ENCODE measurements at regions not wholly inside any gene's neighbourhood (a gene's known extent, or its start where the extent isn't known, plus 50 kb on each side); places are given as distances from the start of the nearest gene placed in this dataset.

- Histone ChIP-seq H3K36me3 (ENCODE audit: control insufficient read depth, insufficient read depth, low read length) (no peaks in the 10 kb centered on the region), H3K27ac (ENCODE audit: low read depth, low read length) (no peak overlapping the region), H3K4me1 (ENCODE audit: control insufficient read depth, insufficient read depth, low read length) (no peaks in the 10 kb centered on the region), H3K27me3 (ENCODE audit: control insufficient read depth, insufficient read depth, low read length) (no peaks in the 10 kb centered on the region), H3K9me3 (ENCODE audit: control insufficient read depth, insufficient read depth, low read length) (no peaks in the 10 kb centered on the region), H3K4me3 (ENCODE audit: low read depth, low read length) (no peak overlapping the region), H3K9ac (ENCODE audit: low read depth, low read length) (no peak overlapping the region)
These were observed 99.8 kb upstream of the B3GAT2 start for GRCh38 chr6:71056656-71057055.

DNA sequence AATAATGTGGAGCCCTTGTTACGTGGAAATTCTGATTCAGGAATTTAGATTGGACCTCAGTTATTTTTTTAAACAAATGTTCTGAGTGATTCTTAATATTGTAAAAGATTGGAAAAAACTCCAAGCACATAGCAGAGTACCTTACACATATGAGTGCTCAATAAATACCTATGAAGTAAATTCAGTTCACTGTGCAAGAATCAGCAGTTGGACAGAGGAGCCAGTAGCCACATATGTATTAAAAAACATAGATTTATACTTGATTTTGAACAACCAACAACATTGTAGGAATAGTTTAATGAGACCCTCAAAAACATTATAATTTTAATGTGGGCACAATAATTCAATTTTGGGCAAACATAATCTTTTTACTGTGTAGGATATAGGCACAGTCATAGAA, 109.3 kb upstream of the B3GAT2 start:
- Histone ChIP-seq H3K36me3 (ENCODE audit: control insufficient read depth, insufficient read depth, low read length) (no peaks in the 10 kb centered on the region), H3K4me3 (ENCODE audit: low read depth, low read length) (no peak overlapping the region), H3K9me3 (ENCODE audit: control insufficient read depth, insufficient read depth, low read length) (no peaks in the 10 kb centered on the region), H3K9ac (ENCODE audit: low read depth, low read length) (no peak overlapping the region), H3K27me3 (ENCODE audit: control insufficient read depth, insufficient read depth, low read length) (no peaks in the 10 kb centered on the region), H3K27ac (ENCODE audit: low read depth, low read length) (no peak overlapping the region), H3K4me1 (ENCODE audit: control insufficient read depth, insufficient read depth, low read length) (no peaks in the 10 kb centered on the region)

DNA sequence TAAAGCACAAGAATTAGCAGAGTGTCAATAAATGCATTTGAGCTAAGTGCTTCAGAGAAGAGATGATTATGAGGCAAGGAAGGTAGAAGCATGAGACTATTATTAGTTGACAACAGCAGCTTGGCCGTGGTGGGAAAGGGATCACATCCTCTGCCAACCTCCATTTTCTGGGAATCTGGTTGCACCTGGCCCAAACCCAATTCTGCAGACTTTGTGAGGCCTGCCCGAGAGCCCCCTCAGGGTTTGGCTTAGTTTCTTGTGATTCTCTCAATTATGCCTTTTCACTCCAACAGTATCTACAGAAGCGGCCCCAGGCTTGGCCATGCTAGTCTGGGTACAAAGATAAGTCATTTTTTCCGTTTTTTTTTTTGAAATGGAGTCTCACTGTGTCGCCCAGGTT, 111.0 kb upstream of the B3GAT2 start:
- Histone ChIP-seq H3K4me1 (ENCODE audit: control insufficient read depth, insufficient read depth, low read length) (no peaks in the 10 kb centered on the region), H3K9me3 (ENCODE audit: control insufficient read depth, insufficient read depth, low read length) (no peaks in the 10 kb centered on the region), H3K27ac (ENCODE audit: low read depth, low read length) (no peak overlapping the region), H3K4me3 (ENCODE audit: low read depth, low read length) (no peak overlapping the region), H3K27me3 (ENCODE audit: control insufficient read depth, insufficient read depth, low read length) (no peaks in the 10 kb centered on the region), H3K36me3 (ENCODE audit: control insufficient read depth, insufficient read depth, low read length) (no peaks in the 10 kb centered on the region), H3K9ac (ENCODE audit: low read depth, low read length) (no peak overlapping the region)

GRCh38 chr6:71072508-71072907, 115.6 kb upstream of the B3GAT2 start:
- Histone ChIP-seq H3K4me3 (ENCODE audit: low read depth, low read length) (no peak overlapping the region), H3K27me3 (ENCODE audit: control insufficient read depth, insufficient read depth, low read length) (no peaks in the 10 kb centered on the region), H3K36me3 (ENCODE audit: control insufficient read depth, insufficient read depth, low read length) (no peaks in the 10 kb centered on the region), H3K27ac (ENCODE audit: low read depth, low read length) (no peak overlapping the region), H3K9me3 (ENCODE audit: control insufficient read depth, insufficient read depth, low read length) (no peaks in the 10 kb centered on the region), H3K4me1 (ENCODE audit: control insufficient read depth, insufficient read depth, low read length) (no peaks in the 10 kb centered on the region), H3K9ac (ENCODE audit: low read depth, low read length) (no peak overlapping the region)

DNA sequence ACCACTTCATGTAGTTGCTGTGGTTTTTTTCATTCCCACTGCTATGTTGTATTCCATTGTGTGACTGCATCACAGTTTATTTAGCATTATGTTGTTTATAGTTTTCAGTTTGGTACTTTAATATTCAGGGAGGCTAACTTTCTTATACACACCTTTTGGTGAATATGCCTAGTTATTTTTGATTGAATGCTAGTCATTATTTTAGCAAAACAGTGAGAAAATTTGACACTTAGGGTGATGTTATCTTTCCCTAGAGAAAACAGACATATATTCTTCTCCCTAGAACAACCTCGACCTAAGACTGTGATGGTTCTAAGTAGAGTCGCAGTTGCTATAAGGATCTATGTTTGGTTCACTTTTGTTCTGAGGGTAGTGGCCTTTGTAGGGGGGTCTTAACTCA, 120.8 kb upstream of the B3GAT2 start:
- Histone ChIP-seq H3K9ac (ENCODE audit: low read depth, low read length) (no peak overlapping the region), H3K36me3 (ENCODE audit: control insufficient read depth, insufficient read depth, low read length) (no peaks in the 10 kb centered on the region), H3K4me1 (ENCODE audit: control insufficient read depth, insufficient read depth, low read length) (no peaks in the 10 kb centered on the region), H3K27me3 (ENCODE audit: control insufficient read depth, insufficient read depth, low read length) (no peaks in the 10 kb centered on the region), H3K27ac (ENCODE audit: low read depth, low read length) (no peak overlapping the region), H3K9me3 (ENCODE audit: control insufficient read depth, insufficient read depth, low read length) (no peaks in the 10 kb centered on the region), H3K4me3 (ENCODE audit: low read depth, low read length) (no peak overlapping the region)

GRCh38 chr6:71079677-71080076, 122.8 kb upstream of the B3GAT2 start:
- Histone ChIP-seq H3K9ac (ENCODE audit: low read depth, low read length) (no peak overlapping the region), H3K27ac (ENCODE audit: low read depth, low read length) (no peak overlapping the region), H3K4me1 (ENCODE audit: control insufficient read depth, insufficient read depth, low read length) (no peaks in the 10 kb centered on the region), H3K4me3 (ENCODE audit: low read depth, low read length) (no peak overlapping the region), H3K36me3 (ENCODE audit: control insufficient read depth, insufficient read depth, low read length) (no peaks in the 10 kb centered on the region), H3K9me3 (ENCODE audit: control insufficient read depth, insufficient read depth, low read length) (no peaks in the 10 kb centered on the region), H3K27me3 (ENCODE audit: control insufficient read depth, insufficient read depth, low read length) (no peaks in the 10 kb centered on the region)

DNA sequence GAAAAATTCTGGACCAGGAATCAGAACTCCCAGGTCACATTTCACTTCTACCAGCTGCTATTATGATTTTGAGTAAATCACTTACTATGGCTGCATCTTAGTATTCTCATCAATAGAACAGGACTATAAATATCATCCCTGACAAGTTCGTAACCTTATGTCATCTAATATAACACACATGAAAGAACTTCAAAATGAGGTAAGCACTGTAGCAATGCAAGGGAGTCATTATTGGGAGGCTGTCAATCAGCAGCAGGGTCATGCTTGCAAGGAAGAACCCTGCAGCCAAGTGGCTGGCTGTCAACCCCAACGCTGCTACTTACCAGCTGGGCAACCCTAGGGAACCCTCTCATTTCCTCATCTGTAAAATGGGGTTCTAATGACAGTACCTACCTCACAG, 123.3 kb upstream of the B3GAT2 start:
- Histone ChIP-seq H3K27me3 (ENCODE audit: control insufficient read depth, insufficient read depth, low read length) (no peaks in the 10 kb centered on the region), H3K36me3 (ENCODE audit: control insufficient read depth, insufficient read depth, low read length) (no peaks in the 10 kb centered on the region), H3K27ac (ENCODE audit: low read depth, low read length) (no peak overlapping the region), H3K9ac (ENCODE audit: low read depth, low read length) (no peak overlapping the region), H3K4me3 (ENCODE audit: low read depth, low read length) (no peak overlapping the region), H3K9me3 (ENCODE audit: control insufficient read depth, insufficient read depth, low read length) (no peaks in the 10 kb centered on the region), H3K4me1 (ENCODE audit: control insufficient read depth, insufficient read depth, low read length) (no peaks in the 10 kb centered on the region)

DNA sequence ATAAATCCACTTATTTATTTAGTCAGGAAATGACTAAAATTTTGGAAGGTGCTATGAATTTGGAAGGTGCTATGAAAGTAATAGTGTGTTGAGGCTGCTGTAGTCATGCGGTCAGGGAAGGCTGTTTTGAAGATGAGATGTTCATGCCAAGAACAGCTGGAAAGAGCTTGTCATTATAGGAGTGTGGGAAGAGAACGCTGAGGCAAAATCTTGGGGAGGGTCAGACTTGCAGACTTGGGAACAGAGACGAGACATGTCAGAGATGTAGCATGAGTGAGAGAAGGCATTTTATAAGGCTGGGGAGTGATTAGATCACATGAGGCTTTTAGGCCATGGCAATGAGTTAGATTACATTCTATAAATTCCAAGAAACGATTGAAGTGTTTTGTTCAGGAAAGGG, 124.0 kb upstream of the B3GAT2 start:
- Histone ChIP-seq H3K9ac (ENCODE audit: low read depth, low read length) (no peak overlapping the region), H3K4me1 (ENCODE audit: control insufficient read depth, insufficient read depth, low read length) (no peaks in the 10 kb centered on the region), H3K27ac (ENCODE audit: low read depth, low read length) (no peak overlapping the region), H3K36me3 (ENCODE audit: control insufficient read depth, insufficient read depth, low read length) (no peaks in the 10 kb centered on the region), H3K27me3 (ENCODE audit: control insufficient read depth, insufficient read depth, low read length) (no peaks in the 10 kb centered on the region), H3K9me3 (ENCODE audit: control insufficient read depth, insufficient read depth, low read length) (no peaks in the 10 kb centered on the region), H3K4me3 (ENCODE audit: low read depth, low read length) (no peak overlapping the region)

DNA sequence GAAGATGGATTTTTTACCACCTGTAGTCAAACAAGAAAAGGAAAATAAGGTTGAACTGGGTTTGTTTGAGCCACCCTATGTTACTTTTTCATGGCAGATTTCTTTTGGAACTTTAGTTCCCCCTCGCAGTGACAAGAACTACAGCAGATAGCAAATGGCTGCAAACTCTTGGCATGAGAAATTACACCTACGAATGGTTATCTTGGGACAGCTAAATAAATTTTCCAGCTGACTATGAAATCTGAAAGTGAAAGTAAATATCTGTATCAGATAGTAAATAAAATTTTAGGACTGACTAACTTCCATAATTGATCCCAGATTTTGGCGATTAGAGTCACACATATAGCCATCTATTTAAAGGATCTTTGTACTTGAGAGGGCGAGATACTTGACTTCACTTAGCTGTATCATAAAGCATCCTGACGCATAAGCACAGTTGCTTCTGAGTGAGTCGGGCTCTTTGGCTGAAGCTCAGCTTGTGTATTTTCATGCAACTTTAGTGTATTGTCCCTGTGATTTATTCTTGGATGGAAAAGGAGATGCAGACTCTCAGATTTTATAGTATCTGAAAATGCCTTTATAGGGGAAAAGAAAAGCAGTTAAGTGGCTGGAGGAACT, 125.3 kb upstream of the B3GAT2 start:
- Histone ChIP-seq H3K9me3 (ENCODE audit: control insufficient read depth, insufficient read depth, low read length) (no peaks in the 10 kb centered on the region), H3K9ac (ENCODE audit: low read depth, low read length) (no peak overlapping the region), H3K36me3 (ENCODE audit: control insufficient read depth, insufficient read depth, low read length) (no peaks in the 10 kb centered on the region), H3K4me1 (ENCODE audit: control insufficient read depth, insufficient read depth, low read length) (no peaks in the 10 kb centered on the region), H3K4me3 (ENCODE audit: low read depth, low read length) (no peak overlapping the region), H3K27ac (ENCODE audit: low read depth, low read length) (no peak overlapping the region), H3K27me3 (ENCODE audit: control insufficient read depth, insufficient read depth, low read length) (no peaks in the 10 kb centered on the region)

GRCh38 chr6:71083308-71083820, 126.5 kb upstream of the B3GAT2 start:
- Histone ChIP-seq H3K9ac (ENCODE audit: low read depth, low read length) (no peak overlapping the region), H3K4me1 (ENCODE audit: control insufficient read depth, insufficient read depth, low read length) (no peaks in the 10 kb centered on the region), H3K36me3 (ENCODE audit: control insufficient read depth, insufficient read depth, low read length) (no peaks in the 10 kb centered on the region), H3K9me3 (ENCODE audit: control insufficient read depth, insufficient read depth, low read length) (no peaks in the 10 kb centered on the region), H3K27ac (ENCODE audit: low read depth, low read length) (no peak overlapping the region), H3K27me3 (ENCODE audit: control insufficient read depth, insufficient read depth, low read length) (no peaks in the 10 kb centered on the region), H3K4me3 (ENCODE audit: low read depth, low read length) (no peak overlapping the region)

GRCh38 chr6:71088166-71088565, 131.3 kb upstream of the B3GAT2 start:
- Histone ChIP-seq H3K9me3 (ENCODE audit: control insufficient read depth, insufficient read depth, low read length) (no peaks in the 10 kb centered on the region), H3K27ac (ENCODE audit: low read depth, low read length) (no peak overlapping the region), H3K9ac (ENCODE audit: low read depth, low read length) (no peak overlapping the region), H3K4me3 (ENCODE audit: low read depth, low read length) (no peak overlapping the region), H3K4me1 (ENCODE audit: control insufficient read depth, insufficient read depth, low read length) (no peaks in the 10 kb centered on the region), H3K36me3 (ENCODE audit: control insufficient read depth, insufficient read depth, low read length) (no peaks in the 10 kb centered on the region), H3K27me3 (ENCODE audit: control insufficient read depth, insufficient read depth, low read length) (no peaks in the 10 kb centered on the region)

DNA sequence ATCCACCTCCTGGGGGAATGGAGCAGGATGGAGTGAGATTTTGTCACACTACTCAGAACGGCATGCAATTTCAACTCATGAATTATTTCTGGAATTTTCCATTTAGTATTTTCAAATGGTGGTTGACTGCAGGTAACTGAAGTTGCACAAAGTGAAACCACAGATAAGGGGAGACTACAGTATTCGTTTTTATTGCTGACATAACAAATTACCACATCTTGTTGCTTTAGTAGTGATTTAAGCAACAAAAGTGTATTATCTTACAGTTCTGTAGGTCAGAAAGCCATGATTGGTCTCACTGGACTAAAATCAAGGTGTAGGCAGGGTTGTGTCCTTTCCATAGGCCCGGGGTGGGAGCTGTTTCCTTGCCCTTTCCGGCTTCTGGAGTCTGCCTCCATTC, 133.4 kb upstream of the B3GAT2 start:
- Histone ChIP-seq H3K36me3 (ENCODE audit: control insufficient read depth, insufficient read depth, low read length) (no peaks in the 10 kb centered on the region), H3K27ac (ENCODE audit: low read depth, low read length) (no peak overlapping the region), H3K9me3 (ENCODE audit: control insufficient read depth, insufficient read depth, low read length) (no peaks in the 10 kb centered on the region), H3K4me1 (ENCODE audit: control insufficient read depth, insufficient read depth, low read length) (no peaks in the 10 kb centered on the region), H3K27me3 (ENCODE audit: control insufficient read depth, insufficient read depth, low read length) (no peaks in the 10 kb centered on the region), H3K4me3 (ENCODE audit: low read depth, low read length) (no peak overlapping the region), H3K9ac (ENCODE audit: low read depth, low read length) (no peak overlapping the region)

Data from HUES48 (cell line).